ENCODE measurements at regions not wholly inside any gene's neighbourhood (a gene's known extent, or its start where the extent isn't known, plus 50 kb on each side); places are given as distances from the start of the nearest gene placed in this dataset.

DNA sequence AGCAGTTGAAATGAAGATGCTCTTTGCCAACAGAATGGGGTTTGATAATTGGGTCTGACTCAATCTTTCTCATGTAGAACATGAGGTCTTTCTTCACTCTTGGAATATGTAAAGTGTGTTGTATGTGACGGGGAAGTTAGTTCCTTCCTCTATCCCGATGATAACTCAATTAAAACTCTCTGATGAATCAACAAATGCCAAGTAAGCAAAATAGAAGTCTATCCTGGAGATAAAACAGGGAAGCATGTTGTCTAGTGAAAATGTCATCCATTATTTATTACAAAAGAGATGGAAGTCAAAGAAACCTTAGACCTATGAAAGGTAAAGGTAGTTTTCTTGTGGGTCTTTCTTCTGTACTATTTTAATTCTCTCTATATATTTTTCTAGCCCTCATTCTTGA is 274.2 kb upstream of the ARRDC4 start:
- Histone ChIP-seq H3K27me3 (ENCODE audit: low read length) (no peaks in the 10 kb centered on the region), H4K20me1 (ENCODE audit: insufficient read depth, low read depth, low read length) (no peaks in the 10 kb centered on the region), H3K27ac (ENCODE audit: low read length) (no peak overlapping the region), H2AFZ (ENCODE audit: low read length) (no peak overlapping the region), H3K36me3 (ENCODE audit: insufficient read depth, low read length) (no peaks in the 10 kb centered on the region), H3K79me2 (ENCODE audit: low read length) (no peaks in the 10 kb centered on the region), H3K9me3 (ENCODE audit: low read length) (peaks cover 14% of the 10 kb centered on the region), H3K4me1 (ENCODE audit: low read length) (no peaks in the 10 kb centered on the region), H3K9ac (ENCODE audit: low read length) (no peak overlapping the region), H3K4me2 (ENCODE audit: low read depth, low read length, poor library complexity, severe bottlenecking) (no peak overlapping the region), H3K4me3 (ENCODE audit: low read length) (no peak overlapping the region), H3K9me2 (replicated peaks; ENCODE audit: insufficient read depth, low read length) (no peaks in the 10 kb centered on the region)
- no peak for DNase-seq

DNA sequence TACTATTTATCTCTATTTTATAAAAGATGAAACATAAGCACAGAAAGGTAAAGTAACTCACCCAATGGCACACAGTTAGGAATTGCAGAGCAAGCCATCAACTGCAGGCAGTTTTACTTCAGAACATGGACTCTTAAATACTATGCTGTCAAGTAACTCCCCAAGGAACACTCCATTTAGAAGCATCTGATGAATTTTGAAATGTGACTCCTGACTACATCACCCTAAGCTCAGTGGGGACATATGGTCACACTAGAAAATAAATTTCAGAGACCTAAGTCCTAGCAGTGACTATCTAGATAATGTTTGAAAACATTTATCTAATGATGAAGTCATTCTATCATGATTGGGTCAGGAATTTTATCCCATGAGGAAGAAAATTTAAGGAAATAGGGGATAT is 272.8 kb upstream of the ARRDC4 start:
- no peaks in the 10 kb centered on the region for H3K27me3 ChIP-seq (ENCODE audit: low read length)
- no peaks in the 10 kb centered on the region for H3K79me2 ChIP-seq (ENCODE audit: low read length)
- no peak overlapping the region for H3K4me2 ChIP-seq (ENCODE audit: low read depth, low read length, poor library complexity, severe bottlenecking)
- H3K9ac ChIP-seq (ENCODE audit: low read length), result no peak overlapping the region
- H3K9me2 ChIP-seq (replicated peaks; ENCODE audit: insufficient read depth, low read length), result no peaks in the 10 kb centered on the region
- no peaks in the 10 kb centered on the region for H4K20me1 ChIP-seq (ENCODE audit: insufficient read depth, low read depth, low read length)
- no peaks in the 10 kb centered on the region for H3K4me1 ChIP-seq (ENCODE audit: low read length)
- H2AFZ ChIP-seq (ENCODE audit: low read length), result no peak overlapping the region
- peaks cover 8% of the 10 kb centered on the region for H3K9me3 ChIP-seq (ENCODE audit: low read length)
- H3K4me3 ChIP-seq (ENCODE audit: low read length), result no peak overlapping the region
- no peak for DNase-seq
- H3K36me3 ChIP-seq (ENCODE audit: insufficient read depth, low read length), result no peaks in the 10 kb centered on the region
- H3K27ac ChIP-seq (ENCODE audit: low read length), result no peak overlapping the region

DNA sequence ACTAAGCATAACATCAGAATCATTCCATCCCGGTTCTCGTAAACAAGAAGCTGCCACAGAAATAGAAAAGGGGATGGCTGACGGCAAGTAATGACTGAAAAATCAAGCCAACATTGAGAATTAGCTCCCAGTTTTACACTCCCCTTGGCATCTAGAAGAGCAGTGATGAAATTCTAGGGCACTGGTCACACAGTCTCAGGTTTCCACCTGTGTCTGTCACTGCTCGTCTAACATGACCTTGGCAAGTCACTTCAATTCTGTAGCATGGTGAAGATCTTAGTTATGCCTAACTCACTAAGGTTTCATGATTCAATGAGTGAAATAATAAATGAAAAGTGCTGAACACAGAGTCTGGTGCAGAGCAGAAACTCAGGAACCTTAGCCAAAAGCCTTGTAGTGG is 272.3 kb upstream of the ARRDC4 start:
- no peak overlapping the region for H3K4me2 ChIP-seq (ENCODE audit: low read depth, low read length, poor library complexity, severe bottlenecking)
- H4K20me1 ChIP-seq (ENCODE audit: insufficient read depth, low read depth, low read length), result no peaks in the 10 kb centered on the region
- H3K4me1 ChIP-seq (ENCODE audit: low read length), result no peaks in the 10 kb centered on the region
- no peak overlapping the region for H2AFZ ChIP-seq (ENCODE audit: low read length)
- H3K79me2 ChIP-seq (ENCODE audit: low read length), result no peaks in the 10 kb centered on the region
- H3K9ac ChIP-seq (ENCODE audit: low read length), result no peak overlapping the region
- peaks cover 8% of the 10 kb centered on the region for H3K9me3 ChIP-seq (ENCODE audit: low read length)
- no peaks in the 10 kb centered on the region for H3K36me3 ChIP-seq (ENCODE audit: insufficient read depth, low read length)
- no peak for DNase-seq
- no peak overlapping the region for H3K4me3 ChIP-seq (ENCODE audit: low read length)
- H3K27me3 ChIP-seq (ENCODE audit: low read length), result no peaks in the 10 kb centered on the region
- H3K27ac ChIP-seq (ENCODE audit: low read length), result no peak overlapping the region
- H3K9me2 ChIP-seq (replicated peaks; ENCODE audit: insufficient read depth, low read length), result no peaks in the 10 kb centered on the region

DNA sequence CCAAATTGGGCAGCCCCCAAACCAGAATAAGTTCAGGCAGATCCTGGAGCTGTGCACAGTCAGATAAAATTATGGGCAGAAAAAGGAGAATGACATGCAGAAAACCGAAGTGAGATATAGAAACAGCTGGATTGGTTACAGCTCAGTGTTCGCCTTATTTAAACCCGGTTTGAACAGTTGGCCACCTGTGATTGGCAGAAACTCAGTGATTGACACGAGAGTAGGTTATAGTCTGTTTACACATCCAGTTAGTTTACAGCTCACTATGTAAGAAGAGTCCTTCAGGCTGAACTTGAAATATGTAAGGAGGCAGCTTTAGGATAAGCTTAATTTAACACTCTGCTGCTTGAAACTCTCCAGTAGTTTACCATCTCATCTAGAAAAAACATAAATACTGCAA is 271.6 kb upstream of the ARRDC4 start:
- Histone ChIP-seq H3K9me2 (replicated peaks; ENCODE audit: insufficient read depth, low read length) (no peaks in the 10 kb centered on the region), H3K27me3 (ENCODE audit: low read length) (no peaks in the 10 kb centered on the region), H3K79me2 (ENCODE audit: low read length) (no peaks in the 10 kb centered on the region), H3K36me3 (ENCODE audit: insufficient read depth, low read length) (no peaks in the 10 kb centered on the region), H4K20me1 (ENCODE audit: insufficient read depth, low read depth, low read length) (no peaks in the 10 kb centered on the region), H3K4me2 (ENCODE audit: low read depth, low read length, poor library complexity, severe bottlenecking) (no peak overlapping the region), H3K9ac (ENCODE audit: low read length) (no peak overlapping the region), H3K4me3 (ENCODE audit: low read length) (no peak overlapping the region), H2AFZ (ENCODE audit: low read length) (no peak overlapping the region), H3K27ac (ENCODE audit: low read length) (no peak overlapping the region), H3K9me3 (ENCODE audit: low read length) (peaks cover 8% of the 10 kb centered on the region), H3K4me1 (ENCODE audit: low read length) (no peaks in the 10 kb centered on the region)
- no peak for DNase-seq

DNA sequence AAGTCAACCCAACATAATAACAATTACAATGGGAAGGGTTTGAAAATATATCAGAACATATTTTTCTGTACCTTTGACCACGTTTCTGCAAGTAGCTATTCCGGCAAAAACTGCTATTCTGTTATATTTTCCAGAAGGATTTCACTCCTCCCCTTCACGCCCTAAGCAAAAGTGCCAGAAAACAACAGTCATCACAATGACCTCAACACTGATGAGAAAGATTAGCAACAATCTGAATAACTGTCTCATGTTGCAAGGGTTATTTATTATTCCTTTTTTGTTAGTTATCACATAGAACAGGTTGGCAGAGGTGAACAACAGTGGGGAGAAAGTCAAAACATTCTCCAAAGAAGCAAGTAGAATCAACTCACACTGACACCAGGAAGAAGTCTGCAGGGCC is 269.4 kb upstream of the ARRDC4 start:
- H2AFZ ChIP-seq (ENCODE audit: low read length), result no peak overlapping the region
- H3K79me2 ChIP-seq (ENCODE audit: low read length), result no peaks in the 10 kb centered on the region
- no peaks in the 10 kb centered on the region for H3K27me3 ChIP-seq (ENCODE audit: low read length)
- peaks cover 13% of the 10 kb centered on the region for H3K9me3 ChIP-seq (ENCODE audit: low read length)
- no peaks in the 10 kb centered on the region for H3K9me2 ChIP-seq (replicated peaks; ENCODE audit: insufficient read depth, low read length)
- H3K4me1 ChIP-seq (ENCODE audit: low read length), result no peaks in the 10 kb centered on the region
- H3K9ac ChIP-seq (ENCODE audit: low read length), result no peak overlapping the region
- no peaks in the 10 kb centered on the region for H3K36me3 ChIP-seq (ENCODE audit: insufficient read depth, low read length)
- H3K4me3 ChIP-seq (ENCODE audit: low read length), result no peak overlapping the region
- DNase-seq, result no peak
- no peaks in the 10 kb centered on the region for H4K20me1 ChIP-seq (ENCODE audit: insufficient read depth, low read depth, low read length)
- no peak overlapping the region for H3K27ac ChIP-seq (ENCODE audit: low read length)
- H3K4me2 ChIP-seq (ENCODE audit: low read depth, low read length, poor library complexity, severe bottlenecking), result no peak overlapping the region

DNA sequence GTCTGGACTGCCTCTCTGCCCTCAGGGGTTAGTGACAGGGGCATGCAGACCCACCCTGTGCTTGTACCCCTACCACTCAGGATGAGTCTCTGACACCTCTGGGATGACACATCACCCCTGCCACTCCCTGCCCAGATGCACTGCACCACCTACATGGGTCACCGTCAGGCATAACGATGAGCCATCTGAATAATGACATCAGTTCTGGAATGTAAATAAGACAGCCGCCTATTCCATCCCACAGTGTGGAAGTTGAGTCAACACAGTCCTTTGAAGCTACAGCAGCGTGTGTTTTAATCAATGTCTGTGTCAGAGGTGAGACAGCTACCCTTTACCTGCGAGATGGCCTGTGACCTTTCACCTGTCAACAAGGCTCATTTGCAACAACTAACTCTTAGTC is 268.7 kb upstream of the ARRDC4 start:
- H3K9me3 ChIP-seq (ENCODE audit: low read length), result peaks cover 13% of the 10 kb centered on the region
- no peaks in the 10 kb centered on the region for H3K79me2 ChIP-seq (ENCODE audit: low read length)
- H2AFZ ChIP-seq (ENCODE audit: low read length), result no peak overlapping the region
- DNase-seq, result no peak
- no peak overlapping the region for H3K4me3 ChIP-seq (ENCODE audit: low read length)
- no peak overlapping the region for H3K27ac ChIP-seq (ENCODE audit: low read length)
- no peak overlapping the region for H3K4me2 ChIP-seq (ENCODE audit: low read depth, low read length, poor library complexity, severe bottlenecking)
- H3K4me1 ChIP-seq (ENCODE audit: low read length), result no peaks in the 10 kb centered on the region
- H3K27me3 ChIP-seq (ENCODE audit: low read length), result no peaks in the 10 kb centered on the region
- H3K9ac ChIP-seq (ENCODE audit: low read length), result no peak overlapping the region
- no peaks in the 10 kb centered on the region for H4K20me1 ChIP-seq (ENCODE audit: insufficient read depth, low read depth, low read length)
- no peaks in the 10 kb centered on the region for H3K36me3 ChIP-seq (ENCODE audit: insufficient read depth, low read length)
- H3K9me2 ChIP-seq (replicated peaks; ENCODE audit: insufficient read depth, low read length), result no peaks in the 10 kb centered on the region

DNA sequence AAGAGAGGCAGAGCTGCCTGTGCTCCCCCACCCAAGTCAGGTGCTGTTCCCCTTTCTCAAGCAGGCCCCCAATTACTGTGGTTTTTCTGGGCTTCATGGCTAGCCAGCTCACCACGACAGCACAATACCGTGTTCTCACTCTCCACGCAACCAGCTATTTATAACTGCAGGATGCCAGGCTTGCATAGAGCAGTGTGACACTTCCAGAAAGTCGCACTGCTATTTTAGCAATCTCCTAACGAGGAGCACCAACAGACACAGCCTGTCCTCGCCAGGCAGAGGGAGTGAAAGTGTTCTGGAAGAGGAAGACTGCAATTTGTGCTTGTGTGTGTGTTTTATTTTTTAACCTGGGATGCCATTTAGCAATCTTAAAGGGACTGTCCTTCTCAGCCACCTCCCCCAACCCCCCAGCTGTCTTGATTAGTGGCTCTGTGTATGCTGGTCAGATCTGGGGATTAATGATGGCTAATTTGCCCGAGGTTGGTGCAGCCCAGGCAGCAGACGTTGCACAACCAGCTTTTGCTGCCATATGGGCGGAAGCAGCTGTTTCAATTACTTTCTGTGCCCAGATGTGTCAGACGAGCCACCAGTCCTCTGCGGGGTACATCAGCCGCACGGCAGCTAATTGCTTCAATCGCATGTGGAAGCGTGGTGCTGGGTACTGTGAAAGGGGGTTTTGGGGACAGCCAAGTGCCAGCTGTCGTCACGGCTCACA is 268.0 kb upstream of the ARRDC4 start:
- H3K4me1 ChIP-seq (ENCODE audit: low read length), result no peaks in the 10 kb centered on the region
- H3K9me2 ChIP-seq (replicated peaks; ENCODE audit: insufficient read depth, low read length), result no peaks in the 10 kb centered on the region
- no peak for DNase-seq

DNA sequence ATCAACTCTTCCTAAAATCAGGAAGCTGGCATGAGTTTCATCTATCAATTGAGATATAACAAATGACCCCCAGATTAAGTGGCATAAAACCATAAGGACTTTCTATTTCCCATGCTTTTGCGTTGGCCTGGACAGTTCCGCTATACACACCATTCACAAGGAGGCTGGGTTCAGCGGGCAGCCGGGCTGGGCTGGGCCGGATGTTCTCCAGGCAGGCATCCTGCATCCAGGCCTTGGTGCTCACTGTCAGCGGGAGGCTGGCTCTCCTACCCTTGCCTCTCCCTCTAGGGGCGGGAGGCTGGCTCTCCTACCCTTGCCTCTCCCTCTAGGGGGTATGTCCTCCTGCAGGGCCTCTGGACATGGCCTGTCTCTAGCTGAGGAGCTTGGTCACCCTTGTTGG is 266.0 kb upstream of the ARRDC4 start:
- H3K4me3 ChIP-seq (ENCODE audit: low read length), result no peak overlapping the region

More for the DNA sequence above, 268.0 kb upstream of the ARRDC4 start:
- H3K4me3 ChIP-seq (ENCODE audit: low read length), result no peak overlapping the region
- H3K36me3 ChIP-seq (ENCODE audit: insufficient read depth, low read length), result no peaks in the 10 kb centered on the region
- no peak overlapping the region for H3K9ac ChIP-seq (ENCODE audit: low read length)
- no peaks in the 10 kb centered on the region for H3K27me3 ChIP-seq (ENCODE audit: low read length)
- H2AFZ ChIP-seq (ENCODE audit: low read length), result no peak overlapping the region
- H4K20me1 ChIP-seq (ENCODE audit: insufficient read depth, low read depth, low read length), result no peaks in the 10 kb centered on the region
- H3K79me2 ChIP-seq (ENCODE audit: low read length), result no peaks in the 10 kb centered on the region
- H3K4me2 ChIP-seq (ENCODE audit: low read depth, low read length, poor library complexity, severe bottlenecking), result no peak overlapping the region
- H3K27ac ChIP-seq (ENCODE audit: low read length), result no peak overlapping the region
- peaks cover 13% of the 10 kb centered on the region for H3K9me3 ChIP-seq (ENCODE audit: low read length)

More for the DNA sequence above, 266.0 kb upstream of the ARRDC4 start:
- Histone ChIP-seq H3K27ac (ENCODE audit: low read length) (no peak overlapping the region), H2AFZ (ENCODE audit: low read length) (no peak overlapping the region), H3K4me1 (ENCODE audit: low read length) (no peaks in the 10 kb centered on the region), H3K79me2 (ENCODE audit: low read length) (no peaks in the 10 kb centered on the region), H3K9me2 (replicated peaks; ENCODE audit: insufficient read depth, low read length) (no peaks in the 10 kb centered on the region), H3K9ac (ENCODE audit: low read length) (no peak overlapping the region), H3K36me3 (ENCODE audit: insufficient read depth, low read length) (no peaks in the 10 kb centered on the region), H3K4me2 (ENCODE audit: low read depth, low read length, poor library complexity, severe bottlenecking) (no peak overlapping the region), H3K9me3 (ENCODE audit: low read length) (peaks cover 17% of the 10 kb centered on the region), H4K20me1 (ENCODE audit: insufficient read depth, low read depth, low read length) (no peaks in the 10 kb centered on the region), H3K27me3 (ENCODE audit: low read length) (no peaks in the 10 kb centered on the region)
- DNase-seq, result no peak

Data from Karpas-422 (cell line).